Transverse colon (tissue), 4 donors: ENCODE measurements at regions not wholly inside any gene's neighbourhood (a gene's known extent, or its start where the extent isn't known, plus 50 kb on each side); places are given as distances from the start of the nearest gene placed in this dataset.
"Not testable (repeated sequence)": the region's sequence is repeated elsewhere in the genome, so short reads cannot be mapped to it uniquely, and the experiment has no call there.

Experiments
- EP300 ChIP-seq: sonication (generic); formaldehyde crosslinking; IDR thresholded peaks from one replicate; pipeline ENCODE4 v1.6.1; 2017; ENCODE audit warnings: antibody characterized with exemption, low read depth
- POLR2A ChIP-seq: fragments of 450-650 bp; IDR thresholded peaks from one replicate; pipeline ENCODE4 v1.6.1; 2016; ENCODE audit warnings: antibody characterized with exemption, mild to moderate bottlenecking, moderate library complexity
- POLR2AphosphoS5 ChIP-seq, 3 donors: sonication (generic); formaldehyde crosslinking; IDR thresholded peaks; one replicate each; pipeline ENCODE4 v1.6.1; 2016; ENCODE audit warnings: antibody characterized with exemption in 3 of 3
- TF ChIP-seq, protein P1 (sequence below), 5 experiments: fragments of 200-600 bp in 3 of 5; fragments of 450-650 bp in 2 of 5; sonication (generic) in 3 of 5; IDR thresholded peaks; 1 replicate in 2 of 5; 2 replicates in 3 of 5; pipeline ENCODE4 v1.5.1; 2016 to 2017; ENCODE audit warnings: antibody characterized with exemption in 5 of 5, inconsistent platforms in 3 of 5, mild to moderate bottlenecking in 2 of 5, moderate library complexity in 1 of 5

DNA sequence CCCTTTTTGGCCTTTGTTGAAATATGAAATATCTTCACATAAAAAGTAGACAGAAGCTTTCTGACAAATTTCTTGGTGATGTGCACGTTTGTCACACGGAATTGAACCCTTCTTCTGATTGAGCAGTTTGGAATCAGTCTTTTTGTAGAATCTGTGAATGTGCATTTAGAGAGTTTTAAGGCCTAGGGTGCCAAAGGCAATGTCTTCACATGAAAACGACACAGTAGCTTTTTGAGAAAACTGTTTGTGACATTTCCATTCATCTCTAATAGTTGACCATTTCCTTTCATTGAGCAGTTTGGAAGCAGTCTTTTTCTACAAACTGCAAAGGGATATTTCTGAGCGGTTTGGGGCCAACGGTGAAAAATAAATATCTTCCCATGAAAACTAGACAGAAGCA is 3036.0 kb downstream of the TUBA3C start:
- TF ChIP-seq, protein P1, sequence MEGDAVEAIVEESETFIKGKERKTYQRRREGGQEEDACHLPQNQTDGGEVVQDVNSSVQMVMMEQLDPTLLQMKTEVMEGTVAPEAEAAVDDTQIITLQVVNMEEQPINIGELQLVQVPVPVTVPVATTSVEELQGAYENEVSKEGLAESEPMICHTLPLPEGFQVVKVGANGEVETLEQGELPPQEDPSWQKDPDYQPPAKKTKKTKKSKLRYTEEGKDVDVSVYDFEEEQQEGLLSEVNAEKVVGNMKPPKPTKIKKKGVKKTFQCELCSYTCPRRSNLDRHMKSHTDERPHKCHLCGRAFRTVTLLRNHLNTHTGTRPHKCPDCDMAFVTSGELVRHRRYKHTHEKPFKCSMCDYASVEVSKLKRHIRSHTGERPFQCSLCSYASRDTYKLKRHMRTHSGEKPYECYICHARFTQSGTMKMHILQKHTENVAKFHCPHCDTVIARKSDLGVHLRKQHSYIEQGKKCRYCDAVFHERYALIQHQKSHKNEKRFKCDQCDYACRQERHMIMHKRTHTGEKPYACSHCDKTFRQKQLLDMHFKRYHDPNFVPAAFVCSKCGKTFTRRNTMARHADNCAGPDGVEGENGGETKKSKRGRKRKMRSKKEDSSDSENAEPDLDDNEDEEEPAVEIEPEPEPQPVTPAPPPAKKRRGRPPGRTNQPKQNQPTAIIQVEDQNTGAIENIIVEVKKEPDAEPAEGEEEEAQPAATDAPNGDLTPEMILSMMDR (IDR thresholded peaks at IDR 0.05), result not testable (repeated sequence)
- not testable (repeated sequence) for TF ChIP-seq POLR2AphosphoS5 (IDR thresholded peaks at IDR 0.05); POLR2A; EP300
